ENCODE measurements at regions not wholly inside any gene's neighbourhood (a gene's known extent, or its start where the extent isn't known, plus 50 kb on each side); places are given as distances from the start of the nearest gene placed in this dataset.

DNA sequence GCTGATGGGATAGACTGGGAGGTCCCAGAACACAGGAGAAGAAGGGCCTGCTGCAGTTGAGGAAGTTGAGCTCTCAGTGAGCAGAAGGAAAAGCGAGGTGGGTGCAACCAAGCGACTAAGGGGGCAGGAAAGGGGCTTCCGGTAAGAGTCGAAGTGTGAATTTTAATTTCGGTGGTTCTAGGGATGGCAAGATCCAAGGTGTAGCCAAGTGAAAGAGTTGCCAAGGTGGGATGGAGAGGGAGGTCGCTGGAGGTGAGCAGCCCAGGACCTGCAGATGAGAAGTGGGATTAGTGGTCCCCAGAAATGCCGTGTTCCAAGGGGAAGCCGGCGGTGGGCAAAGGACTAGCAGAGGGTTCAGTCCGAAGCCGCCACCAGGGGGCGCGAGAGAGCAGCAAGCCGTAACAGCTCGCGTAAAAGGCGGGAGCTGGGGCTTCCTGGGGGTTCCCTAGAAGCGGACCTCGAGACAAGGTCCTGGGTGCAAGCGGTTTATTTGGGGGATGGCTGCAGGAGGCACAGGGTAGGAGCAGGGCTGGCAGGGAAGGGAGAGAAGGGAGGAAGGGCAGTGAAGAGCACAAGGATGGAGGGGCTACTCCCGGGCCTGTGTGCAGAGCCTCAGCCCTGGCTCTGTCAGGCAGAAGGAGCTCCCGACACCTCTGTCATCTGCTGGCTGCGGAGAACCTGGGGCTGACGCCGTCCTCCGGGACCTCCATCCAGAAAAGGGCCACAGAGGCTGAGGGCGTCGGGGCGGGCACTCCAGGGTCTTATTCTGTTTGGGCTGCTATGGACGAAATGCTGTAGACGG lies 103.6 kb downstream of the PAX1 start (continued):
- peak; percentile 42; the same call in 1 of the 2 replicates for TF ChIP-seq KDM5B (CRISPR knock-in tag; IDR thresholded peaks at IDR 0.05; ENCODE audit: borderline replicate concordance)
- TF ChIP-seq SUZ12 (IDR thresholded peaks at IDR 0.05; ENCODE audit: low read depth, low read length): no peak
- peak; percentile 84; the same call in 1 of the 2 replicates for TF ChIP-seq EZH2 (conservative IDR thresholded peaks at IDR 0.05; ENCODE audit: low read depth, low read length)
- TF ChIP-seq, protein P1, sequence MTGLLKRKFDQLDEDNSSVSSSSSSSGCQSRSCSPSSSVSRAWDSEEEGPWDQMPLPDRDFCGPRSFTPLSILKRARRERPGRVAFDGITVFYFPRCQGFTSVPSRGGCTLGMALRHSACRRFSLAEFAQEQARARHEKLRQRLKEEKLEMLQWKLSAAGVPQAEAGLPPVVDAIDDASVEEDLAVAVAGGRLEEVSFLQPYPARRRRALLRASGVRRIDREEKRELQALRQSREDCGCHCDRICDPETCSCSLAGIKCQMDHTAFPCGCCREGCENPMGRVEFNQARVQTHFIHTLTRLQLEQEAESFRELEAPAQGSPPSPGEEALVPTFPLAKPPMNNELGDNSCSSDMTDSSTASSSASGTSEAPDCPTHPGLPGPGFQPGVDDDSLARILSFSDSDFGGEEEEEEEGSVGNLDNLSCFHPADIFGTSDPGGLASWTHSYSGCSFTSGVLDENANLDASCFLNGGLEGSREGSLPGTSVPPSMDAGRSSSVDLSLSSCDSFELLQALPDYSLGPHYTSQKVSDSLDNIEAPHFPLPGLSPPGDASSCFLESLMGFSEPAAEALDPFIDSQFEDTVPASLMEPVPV (CRISPR knock-in tag; IDR thresholded peaks at IDR 0.05): 0 out of 2 replicates have a peak, but pooled peaks have one; percentile 35
- TF ChIP-seq, protein P2, sequence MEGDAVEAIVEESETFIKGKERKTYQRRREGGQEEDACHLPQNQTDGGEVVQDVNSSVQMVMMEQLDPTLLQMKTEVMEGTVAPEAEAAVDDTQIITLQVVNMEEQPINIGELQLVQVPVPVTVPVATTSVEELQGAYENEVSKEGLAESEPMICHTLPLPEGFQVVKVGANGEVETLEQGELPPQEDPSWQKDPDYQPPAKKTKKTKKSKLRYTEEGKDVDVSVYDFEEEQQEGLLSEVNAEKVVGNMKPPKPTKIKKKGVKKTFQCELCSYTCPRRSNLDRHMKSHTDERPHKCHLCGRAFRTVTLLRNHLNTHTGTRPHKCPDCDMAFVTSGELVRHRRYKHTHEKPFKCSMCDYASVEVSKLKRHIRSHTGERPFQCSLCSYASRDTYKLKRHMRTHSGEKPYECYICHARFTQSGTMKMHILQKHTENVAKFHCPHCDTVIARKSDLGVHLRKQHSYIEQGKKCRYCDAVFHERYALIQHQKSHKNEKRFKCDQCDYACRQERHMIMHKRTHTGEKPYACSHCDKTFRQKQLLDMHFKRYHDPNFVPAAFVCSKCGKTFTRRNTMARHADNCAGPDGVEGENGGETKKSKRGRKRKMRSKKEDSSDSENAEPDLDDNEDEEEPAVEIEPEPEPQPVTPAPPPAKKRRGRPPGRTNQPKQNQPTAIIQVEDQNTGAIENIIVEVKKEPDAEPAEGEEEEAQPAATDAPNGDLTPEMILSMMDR (CRISPR knock-in tag; IDR thresholded peaks at IDR 0.05): peak; percentile 94
- no peak for TF ChIP-seq PHF8 (CRISPR knock-in tag; IDR thresholded peaks at IDR 0.05)
- TF ChIP-seq IRF2 (CRISPR knock-in tag; IDR thresholded peaks at IDR 0.05): no peak
- TF ChIP-seq, protein P3, sequence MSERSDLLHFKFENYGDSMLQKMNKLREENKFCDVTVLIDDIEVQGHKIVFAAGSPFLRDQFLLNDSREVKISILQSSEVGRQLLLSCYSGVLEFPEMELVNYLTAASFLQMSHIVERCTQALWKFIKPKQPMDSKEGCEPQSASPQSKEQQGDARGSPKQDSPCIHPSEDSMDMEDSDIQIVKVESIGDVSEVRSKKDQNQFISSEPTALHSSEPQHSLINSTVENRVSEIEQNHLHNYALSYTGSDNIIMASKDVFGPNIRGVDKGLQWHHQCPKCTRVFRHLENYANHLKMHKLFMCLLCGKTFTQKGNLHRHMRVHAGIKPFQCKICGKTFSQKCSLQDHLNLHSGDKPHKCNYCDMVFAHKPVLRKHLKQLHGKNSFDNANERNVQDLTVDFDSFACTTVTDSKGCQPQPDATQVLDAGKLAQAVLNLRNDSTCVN (CRISPR knock-in tag; IDR thresholded peaks at IDR 0.05; ENCODE audit: borderline replicate concordance): no peak
- peak; percentile 27; the same call in 1 of the 2 replicates for TF ChIP-seq MEIS2 (CRISPR knock-in tag; IDR thresholded peaks at IDR 0.05)
- TF ChIP-seq, protein P4, sequence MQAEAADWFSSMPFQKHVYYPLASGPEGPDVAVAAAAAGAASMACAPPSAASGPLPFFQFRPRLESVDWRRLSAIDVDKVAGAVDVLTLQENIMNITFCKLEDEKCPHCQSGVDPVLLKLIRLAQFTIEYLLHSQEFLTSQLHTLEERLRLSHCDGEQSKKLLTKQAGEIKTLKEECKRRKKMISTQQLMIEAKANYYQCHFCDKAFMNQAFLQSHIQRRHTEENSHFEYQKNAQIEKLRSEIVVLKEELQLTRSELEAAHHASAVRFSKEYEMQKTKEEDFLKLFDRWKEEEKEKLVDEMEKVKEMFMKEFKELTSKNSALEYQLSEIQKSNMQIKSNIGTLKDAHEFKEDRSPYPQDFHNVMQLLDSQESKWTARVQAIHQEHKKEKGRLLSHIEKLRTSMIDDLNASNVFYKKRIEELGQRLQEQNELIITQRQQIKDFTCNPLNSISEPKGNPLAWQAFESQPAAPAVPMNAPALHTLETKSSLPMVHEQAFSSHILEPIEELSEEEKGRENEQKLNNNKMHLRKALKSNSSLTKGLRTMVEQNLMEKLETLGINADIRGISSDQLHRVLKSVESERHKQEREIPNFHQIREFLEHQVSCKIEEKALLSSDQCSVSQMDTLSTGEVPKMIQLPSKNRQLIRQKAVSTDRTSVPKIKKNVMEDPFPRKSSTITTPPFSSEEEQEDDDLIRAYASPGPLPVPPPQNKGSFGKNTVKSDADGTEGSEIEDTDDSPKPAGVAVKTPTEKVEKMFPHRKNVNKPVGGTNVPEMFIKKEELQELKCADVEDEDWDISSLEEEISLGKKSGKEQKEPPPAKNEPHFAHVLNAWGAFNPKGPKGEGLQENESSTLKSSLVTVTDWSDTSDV (CRISPR knock-in tag; IDR thresholded peaks at IDR 0.05): 0 out of 2 replicates have a peak, but pooled peaks have one; percentile 18
- TF ChIP-seq STAG1 (CRISPR knock-in tag; IDR thresholded peaks at IDR 0.05): peak; percentile 82
- no peak for TF ChIP-seq NPAS2 (CRISPR knock-in tag; IDR thresholded peaks at IDR 0.05; ENCODE audit: borderline replicate concordance)
- no peak for TF ChIP-seq SRF (IDR thresholded peaks at IDR 0.05; ENCODE audit: low read depth, low read length)
- 0 out of 2 replicates have a peak, but pooled peaks have one; percentile 21 for TF ChIP-seq RXRA (CRISPR knock-in tag; IDR thresholded peaks at IDR 0.05)
- 0 out of 2 replicates have a peak, but pooled peaks have one; percentile 33 for TF ChIP-seq ZBTB7B (CRISPR knock-in tag; IDR thresholded peaks at IDR 0.05)
- no peak for TF ChIP-seq SIX4 (CRISPR knock-in tag; IDR thresholded peaks at IDR 0.05)
- TF ChIP-seq TRIM24 (CRISPR knock-in tag; IDR thresholded peaks at IDR 0.05): no peak
- TF ChIP-seq, protein P5, sequence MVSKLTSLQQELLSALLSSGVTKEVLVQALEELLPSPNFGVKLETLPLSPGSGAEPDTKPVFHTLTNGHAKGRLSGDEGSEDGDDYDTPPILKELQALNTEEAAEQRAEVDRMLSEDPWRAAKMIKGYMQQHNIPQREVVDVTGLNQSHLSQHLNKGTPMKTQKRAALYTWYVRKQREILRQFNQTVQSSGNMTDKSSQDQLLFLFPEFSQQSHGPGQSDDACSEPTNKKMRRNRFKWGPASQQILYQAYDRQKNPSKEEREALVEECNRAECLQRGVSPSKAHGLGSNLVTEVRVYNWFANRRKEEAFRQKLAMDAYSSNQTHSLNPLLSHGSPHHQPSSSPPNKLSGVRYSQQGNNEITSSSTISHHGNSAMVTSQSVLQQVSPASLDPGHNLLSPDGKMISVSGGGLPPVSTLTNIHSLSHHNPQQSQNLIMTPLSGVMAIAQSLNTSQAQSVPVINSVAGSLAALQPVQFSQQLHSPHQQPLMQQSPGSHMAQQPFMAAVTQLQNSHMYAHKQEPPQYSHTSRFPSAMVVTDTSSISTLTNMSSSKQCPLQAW (CRISPR knock-in tag; IDR thresholded peaks at IDR 0.05): peak; percentile 29; the same call in 1 of the 2 replicates
- TF ChIP-seq SP2 (CRISPR knock-in tag; IDR thresholded peaks at IDR 0.05): no peak

Data from HepG2 (cell line).